GM23338 (cell line): ENCODE measurements at regions not wholly inside any gene's neighbourhood (a gene's known extent, or its start where the extent isn't known, plus 50 kb on each side); places are given as distances from the start of the nearest gene placed in this dataset.

Experiments used
- CTCF ChIP-seq, 2 experiments: fragments of 200-600 bp in 1 of 2; sonication (generic) in 1 of 2; conservative IDR thresholded peaks; 2 replicates each; pipeline versions ENCODE4 v1.5.1 to v1.6.1; 2016 to 2017; ENCODE audit warnings: antibody characterized with exemption in 2 of 2, low read depth in 2 of 2, mild to moderate bottlenecking in 2 of 2, moderate library complexity in 1 of 2
- EZH2 ChIP-seq: fragments of 200-600 bp; sonication (generic); IDR thresholded peaks from one replicate; pipeline ENCODE4 v1.8.0; 2017; ENCODE audit warnings: antibody characterized with exemption, mild to moderate bottlenecking, low read depth; ENCODE audit not compliant: unreplicated experiment
- EZH2phosphoT487 ChIP-seq: fragments of 200-600 bp; sonication (generic); IDR thresholded peaks from one replicate; pipeline ENCODE4 v1.8.1; 2018; ENCODE audit warnings: antibody characterized with exemption; ENCODE audit not compliant: unreplicated experiment
- JUNB ChIP-seq: IDR thresholded peaks from one replicate; pipeline ENCODE4 v1.6.1; 2016; ENCODE audit warnings: antibody characterized with exemption; ENCODE audit not compliant: unreplicated experiment

GRCh38 chr14:29380826-29381225 is 546.8 kb downstream of the PRKD1 start:
- TF ChIP-seq JUNB (no peak), CTCF (conservative IDR thresholded peaks at IDR 0.05; ENCODE audit: low read depth in 2 of 2) (no peak), EZH2phosphoT487 (no peak), EZH2 (no peak)
